H1 (cell line): ENCODE measurements at regions not wholly inside any gene's neighbourhood (a gene's known extent, or its start where the extent isn't known, plus 50 kb on each side); places are given as distances from the start of the nearest gene placed in this dataset.

Experiments used
- CHD7 ChIP-seq: fragments of 300-600 bp; sonication (generic); IDR thresholded peaks from 2 replicates; pipeline ENCODE4 v1.7.1; 2012; ENCODE audit warnings: low read length, moderate library complexity, mild to moderate bottlenecking, inconsistent platforms; ENCODE audit not compliant: insufficient replicate concordance
- CTCF ChIP-seq, 3 experiments: IDR thresholded peaks; 1 replicate in 2 of 3; 2 replicates in 1 of 3; pipeline versions ENCODE4 v1.5.1 to v1.6.1; 2011; ENCODE audit warnings: low read length in 3 of 3, mild to moderate bottlenecking in 3 of 3, inconsistent platforms in 2 of 3, low read depth in 1 of 3, moderate library complexity in 1 of 3; ENCODE audit not compliant: insufficient read depth in 1 of 3; ENCODE audit errors: control extremely low read depth in 1 of 3
- KDM5A ChIP-seq: fragments of 200-600 bp; IDR thresholded peaks from 2 replicates; pipeline ENCODE4 v1.7.1; 2012; ENCODE audit warnings: mild to moderate bottlenecking, low read length, inconsistent platforms, mixed read lengths
- SRF ChIP-seq: IDR thresholded peaks from 2 replicates; pipeline ENCODE4 v1.6.1; 2011; ENCODE audit warnings: mild to moderate bottlenecking, low read depth, low read length, moderate library complexity
- ZNF274 ChIP-seq: IDR thresholded peaks from 2 replicates; pipeline ENCODE4 v1.7.0; 2012; ENCODE audit warnings: low read length, borderline replicate concordance; ENCODE audit errors: extremely low read depth

- TF ChIP-seq CHD7 (no peak), SRF (no peak), CTCF (IDR thresholded peaks at IDR 0.05; ENCODE audit: control extremely low read depth in 1 of 3, insufficient read depth in 1 of 3, low read depth in 1 of 3, low read length in 3 of 3) (no peak), KDM5A (no peak), ZNF274 (no peak)
These were observed 717.3 kb downstream of the DACH1 start (continued) for GRCh38 chr13:71149498-71150363.
